BLaER1 treated with 17β-estradiol and CSF1 and Interleukin-3, amounts not matched to agents 10 nM and 100 nM (cell line): ENCODE measurements at regions not wholly inside any gene's neighbourhood (a gene's known extent, or its start where the extent isn't known, plus 50 kb on each side); places are given as distances from the start of the nearest gene placed in this dataset.

ENCODE experiments used
- H3K27ac ChIP-seq, 11 experiments: shearing (Covaris generic); formaldehyde crosslinking; 2 replicates each; pipeline ENCODE4 v1.8.1; 2022
- H3K27me3 ChIP-seq, 11 experiments: shearing (Covaris generic); formaldehyde crosslinking; 2 replicates each; pipeline ENCODE4 v1.8.1; 2022
- H3K36me3 ChIP-seq, 11 experiments: shearing (Covaris generic); formaldehyde crosslinking; 2 replicates each; pipeline ENCODE4 v1.8.1; 2022
- H3K4me1 ChIP-seq, 10 experiments: shearing (Covaris generic); formaldehyde crosslinking; 2 replicates each; pipeline ENCODE4 v1.8.1; 2022
- H3K4me2 ChIP-seq, 11 experiments: shearing (Covaris generic); formaldehyde crosslinking; 2 replicates each; pipeline ENCODE4 v1.8.1; 2022
- H3K4me3 ChIP-seq, 10 experiments: shearing (Covaris generic); formaldehyde crosslinking; 2 replicates each; pipeline ENCODE4 v1.8.1; 2022
- H3K9ac ChIP-seq, 11 experiments: shearing (Covaris generic); formaldehyde crosslinking; 2 replicates each; pipeline ENCODE4 v1.8.1; 2022
- H3K9me3 ChIP-seq, 11 experiments: shearing (Covaris generic); formaldehyde crosslinking; replicated peaks in 1 of 11; 2 replicates each; pipeline ENCODE4 v1.8.1; 2022
- H4K20me1 ChIP-seq, 11 experiments: shearing (Covaris generic); formaldehyde crosslinking; 2 replicates each; pipeline ENCODE4 v1.8.1; 2022
- Cebpa-rat ChIP-seq, 11 experiments: shearing (Covaris generic); IDR thresholded peaks; 2 replicates each; pipeline ENCODE4 v1.8.1; 2022

DNA sequence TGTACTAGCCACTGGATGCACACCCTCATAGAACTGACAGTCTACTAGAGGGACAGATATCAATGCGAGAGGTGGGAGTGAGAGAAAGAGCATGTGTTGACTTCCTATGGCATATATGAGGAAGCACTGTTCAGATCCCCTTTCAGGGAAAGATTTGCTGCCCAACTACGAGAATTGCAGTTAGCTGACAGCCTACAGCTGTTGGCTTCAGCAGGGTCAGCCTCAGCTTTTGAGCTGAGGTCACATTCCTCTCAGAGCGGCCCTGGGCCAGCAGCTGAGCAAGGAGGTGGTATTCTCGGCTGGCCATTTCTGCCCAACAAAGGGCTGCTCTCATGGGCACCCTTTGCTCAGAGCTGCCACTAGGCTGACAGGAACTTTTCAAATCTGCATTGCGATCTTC lies 580.2 kb downstream of the MID1IP1 start:
- Histone ChIP-seq H3K9ac (no peak overlapping the region), H3K27me3 (peaks cover under 1 to 63% (median 29%) of the 10 kb centered on the region in 11 experiments; a peak in 14 of 22 replicates), H3K9me3 (peaks cover 0 to 7% (median 3%) of the 10 kb centered on the region in 11 experiments; a peak in 4 of 22 replicates), H4K20me1 (no peaks in the 10 kb centered on the region), H3K4me2 (no peak overlapping the region), H3K27ac (no peak overlapping the region), H3K36me3 (no peaks in the 10 kb centered on the region), H3K4me1 (peaks cover 0 to 15% (median 5%) of the 10 kb centered on the region in 10 experiments; a peak in 8 of 20 replicates), H3K4me3 (no peak overlapping the region)
- TF ChIP-seq Cebpa-rat (IDR thresholded peaks at IDR 0.05): no peak

DNA sequence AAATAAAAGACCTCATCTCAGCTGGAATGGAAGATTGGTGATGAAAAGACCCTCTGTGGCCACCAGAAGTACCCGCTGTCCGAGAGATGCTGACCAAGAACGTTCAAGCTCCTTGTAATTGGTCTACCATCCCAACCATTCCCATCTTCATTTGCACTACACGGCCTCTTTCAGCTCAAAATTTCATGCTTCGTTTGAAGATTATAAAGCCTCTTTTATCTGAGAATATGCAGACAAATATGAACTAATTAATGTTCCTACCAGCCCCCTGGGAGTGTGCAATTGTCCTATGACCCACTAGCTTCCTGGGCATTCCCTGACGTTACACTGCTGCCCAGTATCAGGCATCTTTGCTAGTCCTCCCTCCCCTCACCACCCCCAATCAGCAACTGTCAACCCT lies 583.7 kb downstream of the MID1IP1 start:
- no peak overlapping the region for H3K9ac ChIP-seq
- H3K4me2 ChIP-seq: no peak overlapping the region
- 0 out of 22 replicates have a peak, but pooled peaks cover 0 to 7% (median 0%) of the 10 kb centered on the region in 11 experiments for H3K9me3 ChIP-seq
- H4K20me1 ChIP-seq: no peaks in the 10 kb centered on the region
- no peaks in the 10 kb centered on the region for H3K4me1 ChIP-seq
- no peak for TF ChIP-seq Cebpa-rat (IDR thresholded peaks at IDR 0.05)
- H3K36me3 ChIP-seq: no peaks in the 10 kb centered on the region
- peaks cover 0 to 52% (median 24%) of the 10 kb centered on the region in 11 experiments; a peak in 13 of 22 replicates for H3K27me3 ChIP-seq
- H3K27ac ChIP-seq: no peak overlapping the region
- H3K4me3 ChIP-seq: no peak overlapping the region

DNA sequence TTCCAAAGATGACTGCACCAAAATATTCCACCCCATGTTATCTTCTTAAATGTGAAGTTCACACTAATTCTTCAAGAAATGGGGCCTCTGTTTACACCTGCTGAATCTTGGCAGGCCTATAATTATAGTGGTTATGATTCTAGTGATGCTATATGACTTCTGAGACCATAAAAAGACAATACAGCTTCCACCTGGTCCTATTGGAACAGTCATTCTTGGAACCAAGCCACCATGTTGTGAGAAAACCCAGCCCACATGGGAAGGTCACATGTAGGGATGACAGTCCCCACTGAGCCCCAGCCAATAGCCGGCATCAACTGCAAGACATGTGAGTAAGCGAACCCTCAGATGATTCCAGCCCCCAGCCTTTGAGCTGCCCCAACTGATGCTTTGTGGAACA lies 587.5 kb downstream of the MID1IP1 start:
- no peak overlapping the region for H3K9ac ChIP-seq
- no peak overlapping the region for H3K4me2 ChIP-seq
- no peaks in the 10 kb centered on the region for H3K4me1 ChIP-seq
- no peak for TF ChIP-seq Cebpa-rat (IDR thresholded peaks at IDR 0.05)
- 0 out of 22 replicates have a peak, but pooled peaks cover 0 to 7% (median 0%) of the 10 kb centered on the region in 11 experiments for H3K9me3 ChIP-seq
- no peaks in the 10 kb centered on the region for H3K36me3 ChIP-seq
- peaks cover 0 to 20% (median 11%) of the 10 kb centered on the region in 11 experiments; a peak in 9 of 22 replicates for H3K27me3 ChIP-seq
- H4K20me1 ChIP-seq: no peaks in the 10 kb centered on the region
- no peak overlapping the region for H3K4me3 ChIP-seq
- H3K27ac ChIP-seq: no peak overlapping the region

DNA sequence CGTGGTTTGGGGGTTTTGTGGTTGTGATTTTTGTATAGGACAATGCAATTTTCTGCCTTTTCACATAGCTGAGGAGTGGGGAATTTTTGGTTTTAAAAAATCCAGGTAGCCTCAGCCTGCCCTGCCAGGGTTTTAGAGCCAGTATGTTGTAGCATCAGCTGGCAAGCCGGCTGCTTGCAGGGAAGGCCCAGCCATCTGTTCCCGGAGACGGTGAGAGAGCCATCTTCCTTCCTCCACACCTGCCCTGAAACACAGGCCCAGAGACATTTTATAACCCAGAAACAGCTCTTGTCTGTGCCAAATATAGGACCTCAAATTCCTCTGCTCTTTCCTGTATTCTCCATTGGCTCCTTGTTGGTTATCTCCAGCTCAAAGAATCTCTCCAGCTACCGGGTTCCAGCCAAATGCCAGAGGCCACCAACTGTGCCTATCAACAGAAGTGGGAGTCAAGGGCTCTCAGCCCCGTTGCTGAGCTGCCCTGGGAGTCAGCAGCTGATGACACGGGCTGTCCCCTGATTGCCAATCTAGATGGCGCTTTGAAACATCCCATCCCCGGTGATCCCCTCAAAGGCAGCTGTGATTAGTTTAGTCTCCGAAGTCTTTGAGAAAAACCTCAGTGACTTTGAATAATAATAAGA lies 595.2 kb downstream of the MID1IP1 start:
- Histone ChIP-seq H3K27me3 (no peaks in the 10 kb centered on the region; a peak in 1 of 22 replicates), H3K4me3 (no peak overlapping the region), H3K9ac (no peak overlapping the region), H3K4me1 (peaks cover 0 to 7% (median 0%) of the 10 kb centered on the region in 10 experiments; a peak in 4 of 20 replicates), H3K27ac (no peak overlapping the region), H4K20me1 (no peaks in the 10 kb centered on the region), H3K4me2 (peak overlapping the region in 6 of 11 experiments; percentile 5 to 38 (median 23); a peak in 8 of 22 replicates), H3K36me3 (no peaks in the 10 kb centered on the region), H3K9me3 (no peaks in the 10 kb centered on the region; a peak in 1 of 22 replicates)
- no peak for TF ChIP-seq Cebpa-rat (IDR thresholded peaks at IDR 0.05)

DNA sequence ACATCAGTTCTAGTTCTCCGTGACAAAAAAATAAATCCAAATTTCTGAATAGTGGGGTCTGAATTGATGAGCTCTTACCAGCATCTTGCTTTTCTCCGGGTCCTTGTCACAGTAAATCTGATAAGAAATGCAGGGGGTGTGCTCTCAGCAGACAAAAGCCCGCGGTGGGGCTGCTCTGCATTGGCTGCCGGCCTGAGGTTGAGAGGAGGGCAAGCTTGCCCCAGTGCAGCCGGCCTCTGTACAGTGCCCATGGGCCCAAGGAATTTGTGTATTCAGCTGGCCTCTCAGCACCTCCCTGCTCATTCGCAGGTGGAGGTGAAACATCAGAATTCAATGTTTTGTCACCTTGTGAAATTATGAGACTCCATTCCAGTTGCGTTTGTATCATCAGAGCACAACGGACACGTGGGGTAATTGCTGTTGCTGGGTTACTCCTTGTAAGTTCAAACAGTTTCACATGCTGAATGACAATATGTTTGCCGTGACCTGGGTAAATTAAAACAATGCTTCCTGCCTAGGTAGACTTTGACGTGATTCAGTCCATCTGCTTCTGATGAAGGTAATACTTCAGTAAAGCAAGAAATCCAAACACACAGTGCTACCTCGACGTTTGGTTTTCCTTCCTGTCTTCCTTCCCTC lies 596.4 kb downstream of the MID1IP1 start:
- Histone ChIP-seq H3K36me3 (peaks cover 0 to 6% (median 0%) of the 10 kb centered on the region in 11 experiments; a peak in 1 of 22 replicates), H3K4me2 (no peak overlapping the region), H3K9ac (no peak overlapping the region), H3K27ac (no peak overlapping the region), H3K27me3 (no peaks in the 10 kb centered on the region; a peak in 1 of 22 replicates), H4K20me1 (no peaks in the 10 kb centered on the region), H3K4me3 (no peak overlapping the region), H3K4me1 (peaks cover 0 to 7% (median 0%) of the 10 kb centered on the region in 10 experiments; a peak in 4 of 20 replicates), H3K9me3 (no peaks in the 10 kb centered on the region; a peak in 1 of 22 replicates)
- TF ChIP-seq Cebpa-rat (IDR thresholded peaks at IDR 0.05): no peak

DNA sequence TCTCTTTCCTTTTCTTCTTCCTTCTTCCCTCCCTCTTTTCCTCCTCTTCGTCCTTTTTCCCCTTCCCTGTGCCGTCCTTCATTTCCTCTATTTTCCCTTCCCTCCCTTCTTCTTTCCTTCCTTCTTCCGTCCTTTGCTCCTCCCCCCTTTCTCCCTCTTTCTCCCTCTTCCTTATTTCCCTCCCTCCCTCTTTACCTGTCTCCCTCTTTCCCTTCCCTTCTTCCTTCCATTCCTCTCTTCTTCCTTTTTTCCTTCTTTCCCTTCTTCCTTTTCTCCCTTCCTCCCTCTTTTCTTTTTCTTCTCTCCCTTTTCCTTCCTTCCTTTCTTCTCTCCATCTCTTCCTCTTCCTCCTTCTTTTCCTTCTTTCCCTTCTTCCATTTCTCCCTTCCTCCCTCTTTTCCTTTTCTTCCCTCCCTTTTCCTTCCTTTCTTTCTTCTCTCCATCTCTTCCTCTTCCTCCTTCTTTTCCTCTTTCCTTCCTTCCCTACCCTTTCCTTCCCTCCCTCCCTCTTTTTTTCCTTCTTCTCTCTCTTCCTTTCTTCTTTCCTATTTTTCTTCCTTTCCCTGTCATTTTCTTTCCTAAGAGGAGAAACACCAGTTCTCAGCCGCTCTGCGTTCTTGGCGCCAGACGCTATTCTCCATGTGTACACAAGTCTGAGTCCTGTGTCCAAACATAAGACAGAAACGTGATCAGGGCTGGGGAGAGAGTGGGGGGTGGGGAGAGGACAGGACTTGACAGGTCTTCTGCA lies 597.1 kb downstream of the MID1IP1 start:
- TF ChIP-seq Cebpa-rat (IDR thresholded peaks at IDR 0.05): no peak
- Histone ChIP-seq H3K4me3 (no peak overlapping the region), H3K9ac (no peak overlapping the region), H3K36me3 (peaks cover 0 to 8% (median 0%) of the 10 kb centered on the region in 11 experiments; a peak in 2 of 22 replicates), H3K27me3 (no peaks in the 10 kb centered on the region; a peak in 1 of 22 replicates), H4K20me1 (no peaks in the 10 kb centered on the region), H3K27ac (no peak overlapping the region), H3K4me1 (peaks cover 0 to 7% (median 0%) of the 10 kb centered on the region in 10 experiments; a peak in 4 of 20 replicates), H3K9me3 (no peaks in the 10 kb centered on the region; a peak in 1 of 22 replicates), H3K4me2 (no peak overlapping the region)

DNA sequence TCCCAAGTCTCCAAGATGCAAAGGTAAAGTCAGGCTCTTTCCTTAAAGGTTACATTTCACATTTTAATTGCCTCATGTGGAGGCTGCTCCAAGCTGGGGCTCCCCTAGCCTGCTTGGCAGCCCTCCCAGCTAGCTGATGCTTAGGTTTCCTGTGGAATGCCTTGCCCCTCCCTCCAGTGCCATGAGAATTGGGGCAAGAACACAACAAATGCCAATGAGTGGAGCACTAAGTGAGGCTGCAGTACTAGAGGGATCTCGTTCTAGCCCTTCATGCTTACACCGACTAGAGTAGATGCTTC lies 597.7 kb downstream of the MID1IP1 start:
- H4K20me1 ChIP-seq: no peaks in the 10 kb centered on the region
- peaks cover 0 to 7% (median 0%) of the 10 kb centered on the region in 10 experiments; a peak in 4 of 20 replicates for H3K4me1 ChIP-seq
- H3K27me3 ChIP-seq: no peaks in the 10 kb centered on the region; a peak in 1 of 22 replicates
- H3K27ac ChIP-seq: no peak overlapping the region
- peaks cover 0 to 8% (median 0%) of the 10 kb centered on the region in 11 experiments; a peak in 2 of 22 replicates for H3K36me3 ChIP-seq
- no peak overlapping the region for H3K4me2 ChIP-seq
- no peaks in the 10 kb centered on the region; a peak in 1 of 22 replicates for H3K9me3 ChIP-seq
- no peak overlapping the region for H3K4me3 ChIP-seq
- no peak for TF ChIP-seq Cebpa-rat (IDR thresholded peaks at IDR 0.05)
- H3K9ac ChIP-seq: no peak overlapping the region

DNA sequence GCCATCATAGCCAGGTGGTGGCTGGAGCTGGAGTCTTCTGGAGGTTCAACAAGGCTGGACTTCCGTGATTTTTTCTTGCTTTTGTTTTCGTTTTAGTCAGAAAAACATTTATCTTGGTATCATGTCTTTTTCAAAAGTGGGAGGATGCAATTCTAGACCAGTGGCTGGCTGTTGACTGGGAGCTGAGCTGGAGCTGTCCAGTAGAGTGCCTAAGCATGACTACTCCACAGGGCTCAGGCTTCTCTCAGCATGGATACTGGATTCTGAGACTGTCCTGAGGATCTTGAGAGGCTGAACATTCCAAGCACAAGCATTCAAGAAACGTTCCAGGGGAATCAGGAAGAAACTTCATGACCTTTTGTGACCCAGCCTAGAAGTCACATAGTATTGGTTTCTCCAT lies 598.1 kb downstream of the MID1IP1 start:
- no peak overlapping the region for H3K27ac ChIP-seq
- H3K27me3 ChIP-seq: no peaks in the 10 kb centered on the region; a peak in 1 of 22 replicates
- H3K9me3 ChIP-seq: no peaks in the 10 kb centered on the region; a peak in 1 of 22 replicates
- H3K4me1 ChIP-seq: peaks cover 0 to 7% (median 0%) of the 10 kb centered on the region in 10 experiments; a peak in 4 of 20 replicates
- H3K9ac ChIP-seq: no peak overlapping the region
- TF ChIP-seq Cebpa-rat (IDR thresholded peaks at IDR 0.05): no peak
- H3K4me3 ChIP-seq: no peak overlapping the region
- H3K36me3 ChIP-seq: peaks cover 0 to 8% (median 0%) of the 10 kb centered on the region in 11 experiments; a peak in 2 of 22 replicates
- no peak overlapping the region for H3K4me2 ChIP-seq
- H4K20me1 ChIP-seq: no peaks in the 10 kb centered on the region
